NCI-H774 (cell line): ENCODE measurements at regions not wholly inside any gene's neighbourhood (a gene's known extent, or its start where the extent isn't known, plus 50 kb on each side); places are given as distances from the start of the nearest gene placed in this dataset.
"Not testable (repeated sequence)": the region's sequence is repeated elsewhere in the genome, so short reads cannot be mapped to it uniquely, and the experiment has no call there.

Experiments
- DNase-seq: peaks from one replicate; lab custom pipeline; 2025; lab: John Stamatoyannopoulos, UW

- no peak for DNase-seq
Measured at GRCh38 chr12:33678221-33678964, 238.8 kb upstream of the SYT10 start.

- no peak for DNase-seq
Measured at GRCh38 chr12:33690562-33690961, 250.9 kb upstream of the SYT10 start.

- no peak for DNase-seq
Measured at GRCh38 chr12:33703221-33703620, 263.6 kb upstream of the SYT10 start.

GRCh38 chr12:33706927-33707326 lies 267.3 kb upstream of the SYT10 start:
- no peak for DNase-seq

GRCh38 chr12:33708935-33709334 lies 269.3 kb upstream of the SYT10 start:
- no peak for DNase-seq

GRCh38 chr12:33710548-33710947 lies 270.9 kb upstream of the SYT10 start:
- no peak for DNase-seq

- no peak for DNase-seq
Measured at GRCh38 chr12:33718631-33719030, 279.0 kb upstream of the SYT10 start.

GRCh38 chr12:33721561-33721960 lies 281.9 kb upstream of the SYT10 start:
- DNase-seq: no peak

GRCh38 chr12:33724867-33725266 lies 285.2 kb upstream of the SYT10 start:
- DNase-seq: peak; percentile 32

- no peak for DNase-seq
Measured at GRCh38 chr12:33734871-33735270, 287.4 kb upstream of the ALG10 start.

GRCh38 chr12:33752854-33753253 lies 269.4 kb upstream of the ALG10 start:
- DNase-seq: no peak

GRCh38 chr12:33757701-33758100 lies 264.6 kb upstream of the ALG10 start:
- DNase-seq: no peak

GRCh38 chr12:33759279-33759678 lies 263.0 kb upstream of the ALG10 start:
- DNase-seq: no peak

GRCh38 chr12:33763331-33763730 lies 259.0 kb upstream of the ALG10 start:
- DNase-seq: no peak

GRCh38 chr12:33770652-33771051 lies 251.6 kb upstream of the ALG10 start:
- DNase-seq: no peak

GRCh38 chr12:33771889-33772288 lies 250.4 kb upstream of the ALG10 start:
- no peak for DNase-seq

- DNase-seq: not testable (repeated sequence)
Measured at GRCh38 chr12:33773091-33773490, 249.2 kb upstream of the ALG10 start.

GRCh38 chr12:33786532-33786931 lies 235.8 kb upstream of the ALG10 start:
- DNase-seq: no peak

GRCh38 chr12:33794954-33795353 lies 227.3 kb upstream of the ALG10 start:
- no peak for DNase-seq

- no peak for DNase-seq
Measured at GRCh38 chr12:33795536-33795935, 226.8 kb upstream of the ALG10 start.

- no peak for DNase-seq
Measured at GRCh38 chr12:33813536-33813935, 208.8 kb upstream of the ALG10 start.

- no peak for DNase-seq
Measured at GRCh38 chr12:33817713-33818112, 204.6 kb upstream of the ALG10 start.

- DNase-seq: no peak
Measured at GRCh38 chr12:33818313-33818712, 204.0 kb upstream of the ALG10 start.

GRCh38 chr12:33825442-33825841 lies 196.9 kb upstream of the ALG10 start:
- DNase-seq: no peak
